GM12878 (cell line): ENCODE measurements at regions not wholly inside any gene's neighbourhood (a gene's known extent, or its start where the extent isn't known, plus 50 kb on each side); places are given as distances from the start of the nearest gene placed in this dataset.

Experiments used
- ATAC-seq: fragments of 200-7000 bp; cut with Tn5 transposase; 3 replicates; pipeline ENCODE4 v1.9.1; 2020; ENCODE audit warnings: mild to moderate bottlenecking, moderate library complexity
- BruUV-seq: library from RNA; stranded (reverse); fragments of 400-500 nt; replicated peaks from 2 replicates; lab custom pipeline; 2021; lab: Mats Ljungman, UMichigan
- CTCF ChIA-PET: fragments of 300-600 bp; sonication (Branson Sonifier 250); formaldehyde crosslinking; extraction: SDS; loops from one replicate; lab custom pipeline; 2021; ENCODE audit warnings: inconsistent platforms; lab: Yijun Ruan, JAX
- POLR2A ChIA-PET: fragments of 350-600 bp; formaldehyde crosslinking; extraction: SDS; loops from one replicate; lab custom pipeline; 2021; ENCODE audit warnings: inconsistent platforms; lab: Charles Lee
- RAD21 ChIA-PET: fragments of 300-600 bp; sonication (Branson Sonifier 250); formaldehyde crosslinking; loops from one replicate; lab custom pipeline; 2023; ENCODE audit warnings: antibody characterized with exemption; ENCODE audit not compliant: unreplicated experiment; lab: Charles Lee
- SMC1A ChIA-PET: fragments of 300-600 bp; sonication (Branson Sonifier 250); formaldehyde crosslinking; loops from one replicate; lab custom pipeline; 2023; ENCODE audit not compliant: unreplicated experiment, uncharacterized antibody; lab: Charles Lee
- DNase-seq: peaks from one replicate; pipeline ENCODE4 v3.0.0-alpha.2; 2011; ENCODE audit warnings: low read depth, low spot score
- FAIRE-seq: peaks from 3 replicates; lab custom pipeline; 2011; peaks lifted over from hg19 to GRCh38; lab: Jason Lieb, UNC
- H2AFZ ChIP-seq: 2 replicates; pipeline ENCODE4 v1.6.0; 2011; ENCODE audit warnings: low read depth, low read length, control low read depth; ENCODE audit not compliant: control insufficient read depth
- H3K27ac ChIP-seq: 2 replicates; pipeline ENCODE4 v1.5.1; 2011; ENCODE audit warnings: control low read depth; ENCODE audit not compliant: control insufficient read depth, insufficient read depth
- H3K27me3 ChIP-seq, 2 experiments: replicated peaks in 1 of 2; 2 replicates each; pipeline versions ENCODE4 v1.6.0 to v1.6.1; 2011; ENCODE audit warnings: low read length in 1 of 2; ENCODE audit not compliant: control insufficient read depth in 2 of 2, insufficient read depth in 2 of 2
- H3K36me3 ChIP-seq, 2 experiments: 2 replicates each; pipeline ENCODE4 v1.5.1; 2011; ENCODE audit warnings: low read length in 1 of 2; ENCODE audit not compliant: control insufficient read depth in 2 of 2, insufficient read depth in 2 of 2
- H3K4me1 ChIP-seq: 2 replicates; pipeline ENCODE4 v1.6.1; 2011; ENCODE audit warnings: mild to moderate bottlenecking, low read length, moderate library complexity, mixed read lengths; ENCODE audit not compliant: control insufficient read depth, insufficient read depth
- H3K4me2 ChIP-seq: 2 replicates; pipeline ENCODE4 v1.6.0; 2011; ENCODE audit warnings: control low read depth; ENCODE audit not compliant: control insufficient read depth, insufficient read depth
- H3K4me3 ChIP-seq: fragments of 200-600 bp; sonication (generic); 2 replicates; pipeline ENCODE4 v1.5.1; 2016
- H3K79me2 ChIP-seq: 2 replicates; pipeline ENCODE4 v1.6.0; 2011; ENCODE audit warnings: low read length; ENCODE audit not compliant: control insufficient read depth, insufficient read depth
- H3K9ac ChIP-seq: 2 replicates; pipeline ENCODE4 v1.8.0; 2011; ENCODE audit warnings: low read length, control low read depth, mixed read lengths; ENCODE audit not compliant: control insufficient read depth, insufficient read depth
- H3K9me3 ChIP-seq: replicated peaks from 3 replicates; pipeline ENCODE4 v1.5.1; 2011; ENCODE audit warnings: mild to moderate bottlenecking, low read length; ENCODE audit not compliant: control insufficient read depth, insufficient read depth
- H4K20me1 ChIP-seq: 2 replicates; pipeline ENCODE4 v1.6.0; 2011; ENCODE audit not compliant: control insufficient read depth, insufficient read depth
- CTCF ChIP-seq, 3 experiments: IDR thresholded peaks in 2 of 3; conservative IDR thresholded peaks in 1 of 3; 2 replicates each; pipeline ENCODE4 v1.5.1; 2011; ENCODE audit warnings: low read depth in 3 of 3, low read length in 3 of 3, mild to moderate bottlenecking in 3 of 3, control low read depth in 2 of 3, moderate library complexity in 2 of 3, inconsistent platforms in 1 of 3, mixed read lengths in 1 of 3; ENCODE audit not compliant: control insufficient read depth in 2 of 3, insufficient read depth in 1 of 3; ENCODE audit errors: extremely low read depth in 1 of 3
- GATAD2B ChIP-seq: fragments of 450-650 bp; conservative IDR thresholded peaks from 2 replicates; pipeline ENCODE4 v1.6.1; 2017; ENCODE audit warnings: low read depth, mild to moderate bottlenecking, moderate library complexity
- NBN ChIP-seq: fragments of 450-650 bp; IDR thresholded peaks from 2 replicates; pipeline ENCODE4 v1.6.1; 2016
- SUZ12 ChIP-seq: fragments of 200-600 bp; sonication (generic); IDR thresholded peaks from one replicate; pipeline ENCODE4 v1.6.1; 2018; ENCODE audit warnings: antibody characterized with exemption, mild to moderate bottlenecking; ENCODE audit not compliant: unreplicated experiment
- YY1 ChIP-seq: IDR thresholded peaks from 2 replicates; pipeline ENCODE4 v1.6.1; 2011; ENCODE audit warnings: low read depth, mild to moderate bottlenecking, low read length
- WGBS: methylation state at CpG from one replicate; pipeline ENCODE4 v1.1.6; 2016; ENCODE audit warnings: low lambda C conversion rate; ENCODE audit not compliant: insufficient replicate concordance, insufficient coverage; ENCODE audit errors: missing lambda C conversion rate; 5-methylcytosine and 5-hydroxymethylcytosine counted together
- in situ Hi-C: fragments of 300-500 bp; cut with MboI; formaldehyde crosslinking; loops from 9 replicates; pipeline ENCODE4 v1.14.3; 2018; ENCODE audit warnings: mixed read lengths
- intact Hi-C: fragments of 100-400 bp; cut with micrococcal nuclease; formaldehyde crosslinking; loops from one replicate; pipeline ENCODE4 v1.14.2; 2022; ENCODE audit not compliant: unreplicated experiment

GRCh38 chr11:121376130-121376529 is 76.0 kb upstream of the SORL1 start:
- intact Hi-C loops = no loop called here
- 67% methylated on average over 3 of the region's 3 CpGs for WGBS
- Histone ChIP-seq H3K9ac (no peak overlapping the region), H4K20me1 (no peaks in the 10 kb centered on the region), H3K4me1 (peaks cover 26% of the 10 kb centered on the region), H3K4me3 (no peak overlapping the region), H3K4me2 (no peak overlapping the region), H3K36me3 (no peaks in the 10 kb centered on the region), H3K9me3 (no peaks in the 10 kb centered on the region; the same call in 2 of the 3 replicates), H2AFZ (peak overlapping the region; percentile 39), H3K79me2 (no peaks in the 10 kb centered on the region), H3K27me3 (no peaks in the 10 kb centered on the region), H3K27ac (no peak overlapping the region)
- RAD21 ChIA-PET = interaction anchor here (0.6 kb wide), 1 partner anchor 55 kb away, joined by 3 read pairs; no protein-coding TSS in a partner anchor
- DNase-seq (no peak), ATAC-seq (no peak), FAIRE-seq (no peak)
- POLR2A ChIA-PET = no interaction called here
- CTCF ChIA-PET = interaction anchor here (0.6 to 1.2 kb wide), 3 partner anchors 10 to 50 kb away, joined by 3 read pairs; no protein-coding TSS in a partner anchor
- in situ Hi-C loops = no loop called here
- SMC1A ChIA-PET = interaction anchor here (0.9 to 1.7 kb wide), 5 partner anchors 8 to 73 kb away, joined by 3 to 8 read pairs (median 3); no protein-coding TSS in a partner anchor
- TF ChIP-seq NBN = no peak
- TF ChIP-seq YY1 = 0 out of 2 replicates have a peak, but pooled peaks have one; percentile 13
- TF ChIP-seq SUZ12 = no peak
- no peak for TF ChIP-seq GATAD2B
- no peak for TF ChIP-seq CTCF (IDR thresholded peaks at IDR 0.05 in 2 of 3, conservative IDR thresholded peaks at IDR 0.05 in 1 of 3; ENCODE audit: control insufficient read depth in 2 of 3, extremely low read depth in 1 of 3, insufficient read depth in 1 of 3, low read depth in 3 of 3, low read length in 3 of 3)
- no TSS peak for BruUV-seq
